ENCODE measurements at regions not wholly inside any gene's neighbourhood (a gene's known extent, or its start where the extent isn't known, plus 50 kb on each side); places are given as distances from the start of the nearest gene placed in this dataset.

GRCh38 chr13:44170731-44171130 lies 202.9 kb upstream of the SERP2 start:
- TF ChIP-seq CTCF (IDR thresholded peaks at IDR 0.05 in 4 of 5, conservative IDR thresholded peaks at IDR 0.05 in 1 of 5) (no peak), POLR2A (IDR thresholded peaks at IDR 0.05) (no peak)
